ENCODE measurements at regions not wholly inside any gene's neighbourhood (a gene's known extent, or its start where the extent isn't known, plus 50 kb on each side); places are given as distances from the start of the nearest gene placed in this dataset.

GRCh38 chr10:52865213-52865612 lies 92.6 kb upstream of the MBL2 start:
- Histone ChIP-seq H3K4me1 (ENCODE audit: control insufficient read depth, insufficient read depth, low read length) (peaks cover 18% of the 10 kb centered on the region), H3K27ac (ENCODE audit: low read length) (peak overlapping the region; percentile 76), H3K36me3 (ENCODE audit: control insufficient read depth, insufficient read depth, low read length) (no peaks in the 10 kb centered on the region), H3K4me3 (ENCODE audit: low read length) (no peak overlapping the region), H3K9me3 (ENCODE audit: control insufficient read depth, low read depth, low read length) (peaks cover 19% of the 10 kb centered on the region), H3K27me3 (ENCODE audit: control insufficient read depth, insufficient read depth, low read length) (no peaks in the 10 kb centered on the region)
- no CpG with 5 or more reads among the region's 9 CpGs for WGBS (ENCODE audit: insufficient coverage, low lambda C conversion rate)
- DNase-seq, result no peak

GRCh38 chr10:52864201-52865106 lies 91.9 kb upstream of the MBL2 start:
- Histone ChIP-seq H3K4me1 (ENCODE audit: control insufficient read depth, insufficient read depth, low read length) (peaks cover 15% of the 10 kb centered on the region), H3K36me3 (ENCODE audit: control insufficient read depth, insufficient read depth, low read length) (no peaks in the 10 kb centered on the region), H3K27me3 (ENCODE audit: control insufficient read depth, insufficient read depth, low read length) (no peaks in the 10 kb centered on the region), H3K9me3 (ENCODE audit: control insufficient read depth, low read depth, low read length) (peaks cover 18% of the 10 kb centered on the region), H3K4me3 (ENCODE audit: low read length) (no peak overlapping the region), H3K27ac (ENCODE audit: low read length) (peak overlapping the region; percentile 76)
- WGBS (ENCODE audit: insufficient coverage, low lambda C conversion rate), result no CpG with 5 or more reads among the region's 10 CpGs
- DNase-seq, result peak; percentile 84 to 89

- DNase-seq, result peak in 1 of 2 donors; percentile 49
- Histone ChIP-seq H3K4me1 (ENCODE audit: control insufficient read depth, insufficient read depth, low read length) (peaks cover 6% of the 10 kb centered on the region), H3K27ac (ENCODE audit: low read length) (peak overlapping the region; percentile 13), H3K36me3 (ENCODE audit: control insufficient read depth, insufficient read depth, low read length) (no peaks in the 10 kb centered on the region), H3K27me3 (ENCODE audit: control insufficient read depth, insufficient read depth, low read length) (no peaks in the 10 kb centered on the region), H3K9me3 (ENCODE audit: control insufficient read depth, low read depth, low read length) (no peaks in the 10 kb centered on the region), H3K4me3 (ENCODE audit: low read length) (no peak overlapping the region)
- no CpG with 5 or more reads among the region's 2 CpGs for WGBS (ENCODE audit: insufficient coverage, low lambda C conversion rate)
Observed at GRCh38 chr10:52858722-52859121, 86.1 kb upstream of the MBL2 start.

- peaks cover 5% of the 10 kb centered on the region for H3K4me1 ChIP-seq (ENCODE audit: control insufficient read depth, insufficient read depth, low read length)
- WGBS (ENCODE audit: insufficient coverage, low lambda C conversion rate), result no CpG with 5 or more reads among the region's 1 CpG
- H3K27me3 ChIP-seq (ENCODE audit: control insufficient read depth, insufficient read depth, low read length), result no peaks in the 10 kb centered on the region
- no peak overlapping the region for H3K27ac ChIP-seq (ENCODE audit: low read length)
- H3K36me3 ChIP-seq (ENCODE audit: control insufficient read depth, insufficient read depth, low read length), result no peaks in the 10 kb centered on the region
- DNase-seq, result no peak
- no peak overlapping the region for H3K4me3 ChIP-seq (ENCODE audit: low read length)
- H3K9me3 ChIP-seq (ENCODE audit: control insufficient read depth, low read depth, low read length), result no peaks in the 10 kb centered on the region
Observed at GRCh38 chr10:52855546-52856325, 83.2 kb upstream of the MBL2 start.

- Histone ChIP-seq H3K4me1 (ENCODE audit: control insufficient read depth, insufficient read depth, low read length) (peaks cover 4% of the 10 kb centered on the region), H3K4me3 (ENCODE audit: low read length) (no peak overlapping the region), H3K9me3 (ENCODE audit: control insufficient read depth, low read depth, low read length) (no peaks in the 10 kb centered on the region), H3K27me3 (ENCODE audit: control insufficient read depth, insufficient read depth, low read length) (no peaks in the 10 kb centered on the region), H3K36me3 (ENCODE audit: control insufficient read depth, insufficient read depth, low read length) (no peaks in the 10 kb centered on the region), H3K27ac (ENCODE audit: low read length) (no peak overlapping the region)
- DNase-seq, result no peak
- 95% methylated on average over 2 of the region's 4 CpGs for WGBS (ENCODE audit: insufficient coverage, low lambda C conversion rate)
Observed at GRCh38 chr10:52853704-52854103, 81.1 kb upstream of the MBL2 start.

DNA sequence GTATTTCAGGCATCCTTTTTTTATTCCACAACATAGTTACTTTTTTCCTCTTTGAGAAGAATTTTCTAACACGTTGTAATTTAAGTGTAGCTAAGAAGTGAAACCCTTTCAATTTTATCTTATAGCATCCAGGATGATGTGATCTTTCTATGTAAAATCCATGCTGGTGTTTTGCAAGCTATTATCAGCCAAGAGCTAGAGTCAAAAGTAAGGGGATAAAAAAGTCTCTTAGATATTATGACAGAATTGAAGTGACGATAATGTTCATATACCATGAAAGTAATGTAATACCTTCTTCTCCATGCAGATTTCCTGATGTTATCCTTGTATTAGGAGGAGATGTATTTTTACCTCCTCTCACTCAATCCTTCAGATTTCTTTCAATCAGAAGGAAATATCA lies 64.2 kb upstream of the MBL2 start:
- no peaks in the 10 kb centered on the region for H3K27me3 ChIP-seq (ENCODE audit: control insufficient read depth, insufficient read depth, low read length)
- H3K9me3 ChIP-seq (ENCODE audit: control insufficient read depth, low read depth, low read length), result no peaks in the 10 kb centered on the region
- no peak overlapping the region for H3K4me3 ChIP-seq (ENCODE audit: low read length)
- H3K27ac ChIP-seq (ENCODE audit: low read length), result no peak overlapping the region
- no peaks in the 10 kb centered on the region for H3K36me3 ChIP-seq (ENCODE audit: control insufficient read depth, insufficient read depth, low read length)
- H3K4me1 ChIP-seq (ENCODE audit: control insufficient read depth, insufficient read depth, low read length), result no peaks in the 10 kb centered on the region
- WGBS (ENCODE audit: insufficient coverage, low lambda C conversion rate), result 100% methylated on average over 2 of the region's 2 CpGs
- DNase-seq, result no peak

Measured in large intestine (tissue), 3 donors.